Calu3 (cell line): ENCODE measurements at regions not wholly inside any gene's neighbourhood (a gene's known extent, or its start where the extent isn't known, plus 50 kb on each side); places are given as distances from the start of the nearest gene placed in this dataset.

Experiments used
- BruUV-seq: library from RNA; stranded (reverse); fragments of 400-500 nt; replicated peaks from 2 replicates; lab custom pipeline; 2021; lab: Mats Ljungman, UMichigan
- CTCF ChIA-PET: fragments of 300-600 bp; sonication (Branson Sonifier 250); formaldehyde crosslinking; loops from one replicate; lab custom pipeline; 2022; ENCODE audit warnings: antibody characterized with exemption; lab: Charles Lee
- DNase-seq: peaks from one replicate; pipeline ENCODE4 v3.0.0; 2022
- H3K27ac Mint-ChIP-seq: one replicate; pipeline ENCODE4 v1.8.0; 2022; ENCODE audit warnings: mixed read lengths; ENCODE audit not compliant: unreplicated experiment
- H3K27me3 Mint-ChIP-seq: one replicate; pipeline ENCODE4 v1.8.0; 2022; ENCODE audit warnings: mixed read lengths; ENCODE audit not compliant: unreplicated experiment
- H3K36me3 Mint-ChIP-seq: one replicate; pipeline ENCODE4 v1.8.0; 2022; ENCODE audit warnings: mild to moderate bottlenecking, moderate library complexity, mixed read lengths; ENCODE audit not compliant: insufficient read depth, unreplicated experiment
- H3K4me1 Mint-ChIP-seq: one replicate; pipeline ENCODE4 v1.8.0; 2022; ENCODE audit warnings: mild to moderate bottlenecking, low read depth, mixed read lengths; ENCODE audit not compliant: unreplicated experiment
- H3K4me3 Mint-ChIP-seq: one replicate; pipeline ENCODE4 v1.8.0; 2022; ENCODE audit warnings: mild to moderate bottlenecking, low read depth, moderate library complexity, mixed read lengths; ENCODE audit not compliant: unreplicated experiment
- H3K9me3 Mint-ChIP-seq: one replicate; pipeline ENCODE4 v1.8.0; 2022; ENCODE audit warnings: low read depth, mixed read lengths; ENCODE audit not compliant: unreplicated experiment
- CTCF ChIP-seq: fragments of 200-600 bp; IDR thresholded peaks from one replicate; pipeline ENCODE4 v1.8.0; 2022; ENCODE audit warnings: antibody characterized with exemption; ENCODE audit not compliant: unreplicated experiment
- intact Hi-C: fragments of 100-400 bp; cut with micrococcal nuclease; formaldehyde crosslinking; loops from one replicate; pipeline ENCODE4 v1.10.0; 2022; ENCODE audit not compliant: unreplicated experiment

- no peak for TF ChIP-seq CTCF
- H3K4me3 Mint-ChIP-seq, result no peak overlapping the region
- no peaks in the 10 kb centered on the region for H3K27me3 Mint-ChIP-seq
- H3K4me1 Mint-ChIP-seq, result peaks cover 6% of the 10 kb centered on the region
- H3K36me3 Mint-ChIP-seq, result no peaks in the 10 kb centered on the region
- H3K27ac Mint-ChIP-seq, result no peak overlapping the region
- CTCF ChIA-PET, result interaction anchor here (0.6 to 1.1 kb wide), 3 partner anchors 17 to 49 kb away, joined by 3 to 12 read pairs (median 6); no protein-coding TSS in a partner anchor
- DNase-seq, result no peak
- no TSS peak for BruUV-seq
- H3K9me3 Mint-ChIP-seq, result peaks cover 4% of the 10 kb centered on the region
- intact Hi-C loops, result no loop called here
These were observed 138.0 kb upstream of the THY1 start for GRCh38 chr11:119560961-119561360.

- no peak for DNase-seq
- CTCF ChIA-PET, result no interaction called here
- H3K27me3 Mint-ChIP-seq, result no peaks in the 10 kb centered on the region
- H3K4me3 Mint-ChIP-seq, result no peak overlapping the region
- TF ChIP-seq CTCF, result no peak
- intact Hi-C loops, result no loop called here
- H3K4me1 Mint-ChIP-seq, result no peaks in the 10 kb centered on the region
- no peak overlapping the region for H3K27ac Mint-ChIP-seq
- H3K36me3 Mint-ChIP-seq, result no peaks in the 10 kb centered on the region
- BruUV-seq, result no TSS peak
- peaks cover 4% of the 10 kb centered on the region for H3K9me3 Mint-ChIP-seq
These were observed 137.3 kb upstream of the THY1 start for GRCh38 chr11:119560291-119560690.

- Mint-ChIP-seq H3K4me3 (no peak overlapping the region), H3K4me1 (no peaks in the 10 kb centered on the region), H3K9me3 (peaks cover 4% of the 10 kb centered on the region), H3K27me3 (no peaks in the 10 kb centered on the region), H3K36me3 (no peaks in the 10 kb centered on the region), H3K27ac (no peak overlapping the region)
- TF ChIP-seq CTCF, result no peak
- CTCF ChIA-PET, result no interaction called here
- DNase-seq, result no peak
- intact Hi-C loops, result no loop called here
- BruUV-seq, result no TSS peak
These were observed 129.1 kb upstream of the THY1 start for GRCh38 chr11:119552106-119552485.

- no peak for DNase-seq
- no peaks in the 10 kb centered on the region for H3K27me3 Mint-ChIP-seq
- CTCF ChIA-PET, result no interaction called here
- intact Hi-C loops, result no loop called here
- no TSS peak for BruUV-seq
- H3K27ac Mint-ChIP-seq, result no peak overlapping the region
- H3K4me1 Mint-ChIP-seq, result no peaks in the 10 kb centered on the region
- no peaks in the 10 kb centered on the region for H3K36me3 Mint-ChIP-seq
- H3K4me3 Mint-ChIP-seq, result no peak overlapping the region
- H3K9me3 Mint-ChIP-seq, result peaks cover 4% of the 10 kb centered on the region
- no peak for TF ChIP-seq CTCF
These were observed 128.6 kb upstream of the THY1 start for GRCh38 chr11:119551420-119552105.
